Epidermal melanocyte (primary cell): ENCODE measurements at regions not wholly inside any gene's neighbourhood (a gene's known extent, or its start where the extent isn't known, plus 50 kb on each side); places are given as distances from the start of the nearest gene placed in this dataset.
"Not testable (repeated sequence)": the region's sequence is repeated elsewhere in the genome, so short reads cannot be mapped to it uniquely, and the experiment has no call there.

Experiments used
- DNase-seq: peaks from one replicate; pipeline ENCODE4 v3.0.0; 2011; ENCODE audit warnings: low spot score; ENCODE audit not compliant: insufficient read length

GRCh38 chr22:11017108-11017507, 4510.9 kb upstream of the OR11H1 start:
- not testable (repeated sequence) for DNase-seq

GRCh38 chr22:11020522-11020921, 4507.5 kb upstream of the OR11H1 start:
- not testable (repeated sequence) for DNase-seq

GRCh38 chr22:11026541-11026940, 4501.5 kb upstream of the OR11H1 start:
- DNase-seq: not testable (repeated sequence)

- DNase-seq: not testable (repeated sequence)
Observed at GRCh38 chr22:11027064-11027463, 4500.9 kb upstream of the OR11H1 start.

GRCh38 chr22:11027532-11027931, 4500.5 kb upstream of the OR11H1 start:
- DNase-seq: not testable (repeated sequence)

- not testable (repeated sequence) for DNase-seq
Observed at GRCh38 chr22:11028180-11028579, 4499.8 kb upstream of the OR11H1 start.

GRCh38 chr22:11029534-11029933, 4498.5 kb upstream of the OR11H1 start:
- DNase-seq: not testable (repeated sequence)

GRCh38 chr22:11029967-11030366, 4498.0 kb upstream of the OR11H1 start:
- DNase-seq: not testable (repeated sequence)

GRCh38 chr22:11030571-11031410, 4497.2 kb upstream of the OR11H1 start:
- DNase-seq: not testable (repeated sequence)

- DNase-seq: not testable (repeated sequence)
Observed at GRCh38 chr22:11032115-11032514, 4495.9 kb upstream of the OR11H1 start.

- not testable (repeated sequence) for DNase-seq
Observed at GRCh38 chr22:11034660-11034987, 4493.4 kb upstream of the OR11H1 start.

- DNase-seq: not testable (repeated sequence)
Observed at GRCh38 chr22:11035031-11035873, 4492.7 kb upstream of the OR11H1 start.

GRCh38 chr22:11037314-11037713, 4490.7 kb upstream of the OR11H1 start:
- DNase-seq: not testable (repeated sequence)

- DNase-seq: not testable (repeated sequence)
Observed at GRCh38 chr22:11037814-11038213, 4490.2 kb upstream of the OR11H1 start.

- not testable (repeated sequence) for DNase-seq
Observed at GRCh38 chr22:11038786-11039185, 4489.2 kb upstream of the OR11H1 start.

- DNase-seq: not testable (repeated sequence)
Observed at GRCh38 chr22:11041416-11041815, 4486.6 kb upstream of the OR11H1 start.

GRCh38 chr22:11042116-11042515, 4485.9 kb upstream of the OR11H1 start:
- DNase-seq: no peak

GRCh38 chr22:11043289-11043688, 4484.7 kb upstream of the OR11H1 start:
- not testable (repeated sequence) for DNase-seq

GRCh38 chr22:11048884-11049283, 4479.1 kb upstream of the OR11H1 start:
- DNase-seq: not testable (repeated sequence)

GRCh38 chr22:11050226-11050625, 4477.8 kb upstream of the OR11H1 start:
- not testable (repeated sequence) for DNase-seq

GRCh38 chr22:11051401-11052112, 4476.4 kb upstream of the OR11H1 start:
- DNase-seq: not testable (repeated sequence)
